GM12864 (cell line): ENCODE measurements at regions not wholly inside any gene's neighbourhood (a gene's known extent, or its start where the extent isn't known, plus 50 kb on each side); places are given as distances from the start of the nearest gene placed in this dataset.
"Not testable (repeated sequence)": the region's sequence is repeated elsewhere in the genome, so short reads cannot be mapped to it uniquely, and the experiment has no call there.

Experiments
- DNase-seq: peaks from one replicate; pipeline ENCODE4 v3.0.0-alpha.2; 2011; ENCODE audit warnings: low read depth
- H3K4me3 ChIP-seq: 2 replicates; pipeline ENCODE4 v1.5.1; 2011; ENCODE audit warnings: mild to moderate bottlenecking, low read depth, low read length, control low read depth
- CTCF ChIP-seq: IDR thresholded peaks from 2 replicates; pipeline ENCODE4 v1.5.1; 2011; ENCODE audit warnings: low read depth, mild to moderate bottlenecking, moderate library complexity, low read length, control low read depth, inconsistent platforms; ENCODE audit errors: missing control alignments

- DNase-seq: no peak
- H3K4me3 ChIP-seq: no peak overlapping the region
- no peak for TF ChIP-seq CTCF
Observed at GRCh38 chr7:85685901-85686300, 499.0 kb upstream of the SEMA3D start.

- no peak for DNase-seq
- no peak for TF ChIP-seq CTCF
- no peak overlapping the region for H3K4me3 ChIP-seq
Observed at GRCh38 chr7:85682833-85683620, 496.2 kb upstream of the SEMA3D start.

GRCh38 chr7:85681241-85681640 lies 494.4 kb upstream of the SEMA3D start:
- no peak for TF ChIP-seq CTCF
- no peak for DNase-seq
- H3K4me3 ChIP-seq: no peak overlapping the region

- H3K4me3 ChIP-seq, DNase-seq: not testable (repeated sequence)
Observed at GRCh38 chr7:85675093-85675492, 488.2 kb upstream of the SEMA3D start.

GRCh38 chr7:85673876-85674275 lies 487.0 kb upstream of the SEMA3D start:
- no peak for DNase-seq
- H3K4me3 ChIP-seq: no peak overlapping the region
- no peak for TF ChIP-seq CTCF

- H3K4me3 ChIP-seq: no peak overlapping the region
- no peak for TF ChIP-seq CTCF
- no peak for DNase-seq
Observed at GRCh38 chr7:85669225-85669624, 482.4 kb upstream of the SEMA3D start.

- DNase-seq: no peak
- H3K4me3 ChIP-seq: no peak overlapping the region
- TF ChIP-seq CTCF: no peak
Observed at GRCh38 chr7:85664341-85664740, 477.5 kb upstream of the SEMA3D start.
